Glomerular endothelial cell (primary cell): ENCODE measurements at regions not wholly inside any gene's neighbourhood (a gene's known extent, or its start where the extent isn't known, plus 50 kb on each side); places are given as distances from the start of the nearest gene placed in this dataset.
"Not testable (repeated sequence)": the region's sequence is repeated elsewhere in the genome, so short reads cannot be mapped to it uniquely, and the experiment has no call there.

ENCODE experiments used
- DNase-seq: peaks from one replicate; pipeline ENCODE4 v3.0.0-alpha.2; 2011; ENCODE audit warnings: low read depth, low spot score; ENCODE audit errors: extremely low read depth

GRCh38 chr13:111631271-111631670, 310.8 kb downstream of the TEX29 start:
- not testable (repeated sequence) for DNase-seq

- no peak for DNase-seq
These were observed 312.5 kb downstream of the TEX29 start for GRCh38 chr13:111632906-111633305.

GRCh38 chr13:111633401-111633800, 313.0 kb downstream of the TEX29 start:
- DNase-seq: no peak

- DNase-seq: no peak
These were observed 314.0 kb downstream of the TEX29 start for GRCh38 chr13:111634410-111634809.

- DNase-seq: no peak
These were observed 315.8 kb downstream of the TEX29 start for GRCh38 chr13:111636271-111636670.

GRCh38 chr13:111636804-111637203, 316.4 kb downstream of the TEX29 start:
- DNase-seq: no peak

GRCh38 chr13:111637365-111637764, 316.9 kb downstream of the TEX29 start:
- DNase-seq: no peak

GRCh38 chr13:111638233-111638632, 317.8 kb downstream of the TEX29 start:
- DNase-seq: no peak

GRCh38 chr13:111639196-111639705, 318.8 kb downstream of the TEX29 start:
- no peak for DNase-seq

GRCh38 chr13:111640006-111640405, 319.6 kb downstream of the TEX29 start:
- DNase-seq: no peak

GRCh38 chr13:111640476-111640875, 320.0 kb downstream of the TEX29 start:
- no peak for DNase-seq

GRCh38 chr13:111642156-111642767, 321.8 kb downstream of the TEX29 start:
- no peak for DNase-seq

- no peak for DNase-seq
These were observed 324.3 kb downstream of the TEX29 start for GRCh38 chr13:111644750-111645149.

- DNase-seq: no peak
These were observed 324.8 kb downstream of the TEX29 start for GRCh38 chr13:111645198-111645597.

GRCh38 chr13:111645598-111646455, 325.4 kb downstream of the TEX29 start:
- DNase-seq: no peak

GRCh38 chr13:111646456-111646855, 326.0 kb downstream of the TEX29 start:
- no peak for DNase-seq

GRCh38 chr13:111648885-111649284, 328.4 kb downstream of the TEX29 start:
- DNase-seq: no peak

GRCh38 chr13:111650626-111651025, 330.2 kb downstream of the TEX29 start:
- DNase-seq: no peak

- DNase-seq: no peak
These were observed 332.2 kb downstream of the TEX29 start for GRCh38 chr13:111652676-111653075.

GRCh38 chr13:111654531-111654930, 334.1 kb downstream of the TEX29 start:
- DNase-seq: no peak

- no peak for DNase-seq
These were observed 336.0 kb downstream of the TEX29 start for GRCh38 chr13:111656439-111656838.

GRCh38 chr13:111657013-111657412, 336.6 kb downstream of the TEX29 start:
- no peak for DNase-seq
